H9 (cell line): ENCODE measurements at regions not wholly inside any gene's neighbourhood (a gene's known extent, or its start where the extent isn't known, plus 50 kb on each side); places are given as distances from the start of the nearest gene placed in this dataset.

Source experiments
- DNase-seq: peaks from one replicate; pipeline ENCODE4 v3.0.0-alpha.2; 2017
- H2AFZ ChIP-seq: one replicate; pipeline ENCODE4 v1.6.1; 2013; ENCODE audit warnings: mild to moderate bottlenecking, low read length, control low read depth, moderate library complexity
- H2AK5ac ChIP-seq: 2 replicates; pipeline ENCODE4 v1.6.1; 2013; ENCODE audit warnings: low read length, control low read depth, mixed read lengths; ENCODE audit not compliant: insufficient read length
- H2BK120ac ChIP-seq: one replicate; pipeline ENCODE4 v1.6.1; 2013; ENCODE audit warnings: low read depth, mild to moderate bottlenecking, low read length, control low read depth, inconsistent platforms; ENCODE audit not compliant: poor library complexity, severe bottlenecking
- H2BK12ac ChIP-seq: 2 replicates; pipeline ENCODE4 v1.6.1; 2013; ENCODE audit warnings: low read length, control low read depth, mixed read lengths, low read depth; ENCODE audit not compliant: insufficient read length
- H2BK15ac ChIP-seq: 2 replicates; pipeline ENCODE4 v1.6.1; 2013; ENCODE audit warnings: low read depth, low read length, control low read depth
- H2BK20ac ChIP-seq: one replicate; pipeline ENCODE4 v1.6.1; 2013; ENCODE audit warnings: low read depth, mild to moderate bottlenecking, low read length, control low read depth, inconsistent platforms; ENCODE audit not compliant: poor library complexity, severe bottlenecking
- H2BK5ac ChIP-seq: 2 replicates; pipeline ENCODE4 v1.6.1; 2013; ENCODE audit warnings: low read length, control low read depth, mixed read lengths; ENCODE audit not compliant: insufficient read length
- H3K14ac ChIP-seq: 2 replicates; pipeline ENCODE4 v1.6.1; 2013; ENCODE audit warnings: low read length, control low read depth; ENCODE audit not compliant: insufficient read depth
- H3K18ac ChIP-seq: 2 replicates; pipeline ENCODE4 v1.6.1; 2013; ENCODE audit warnings: low read depth, mild to moderate bottlenecking, mixed read lengths, low read length, control low read depth; ENCODE audit not compliant: insufficient read length
- H3K23ac ChIP-seq: 2 replicates; pipeline ENCODE4 v1.6.1; 2013; ENCODE audit warnings: low read length, control low read depth, mixed read lengths, low read depth; ENCODE audit not compliant: insufficient read length
- H3K23me2 ChIP-seq: 2 replicates; pipeline ENCODE4 v1.6.1; 2013; ENCODE audit warnings: low read depth, mild to moderate bottlenecking, mixed read lengths, low read length, control low read depth; ENCODE audit not compliant: insufficient read length, poor library complexity, severe bottlenecking
- H3K27ac ChIP-seq: 2 replicates; pipeline ENCODE4 v1.5.1; 2013; ENCODE audit warnings: low read length, control low read depth, mixed read lengths, low read depth; ENCODE audit not compliant: insufficient read length
- H3K27me3 ChIP-seq: 2 replicates; pipeline ENCODE4 v1.6.1; 2013; ENCODE audit warnings: low read length, control low read depth, inconsistent platforms; ENCODE audit not compliant: insufficient read depth
- H3K4ac ChIP-seq: 2 replicates; pipeline ENCODE4 v1.6.1; 2013; ENCODE audit warnings: low read depth, mild to moderate bottlenecking, control low read depth, inconsistent platforms, low read length, moderate library complexity
- H3K4me1 ChIP-seq: 2 replicates; pipeline ENCODE4 v1.6.1; 2013; ENCODE audit warnings: low read length, control low read depth, inconsistent platforms; ENCODE audit not compliant: insufficient read depth
- H3K4me2 ChIP-seq: 2 replicates; pipeline ENCODE4 v1.6.1; 2013; ENCODE audit warnings: low read length, control low read depth, mixed read lengths; ENCODE audit not compliant: insufficient read length, insufficient read depth
- H3K56ac ChIP-seq: 2 replicates; pipeline ENCODE4 v1.6.1; 2013; ENCODE audit warnings: low read depth, mild to moderate bottlenecking, mixed read lengths, low read length, control low read depth; ENCODE audit not compliant: insufficient read length
- H3K79me1 ChIP-seq: 2 replicates; pipeline ENCODE4 v1.6.1; 2013; ENCODE audit warnings: low read depth, mild to moderate bottlenecking, moderate library complexity, low read length, control low read depth, inconsistent platforms; ENCODE audit not compliant: insufficient read depth, poor library complexity, severe bottlenecking
- H3K79me2 ChIP-seq: 2 replicates; pipeline ENCODE4 v1.6.1; 2013; ENCODE audit warnings: low read length, control low read depth, inconsistent platforms; ENCODE audit not compliant: insufficient read depth
- H3K9ac ChIP-seq: 2 replicates; pipeline ENCODE4 v1.6.1; 2013; ENCODE audit warnings: low read length, control low read depth, mixed read lengths; ENCODE audit not compliant: insufficient read length; ENCODE audit errors: extremely low read depth
- H3K9me3 ChIP-seq: one replicate; pipeline ENCODE4 v1.6.1; 2013; ENCODE audit warnings: low read depth, low read length, inconsistent platforms; ENCODE audit not compliant: control insufficient read depth
- H3T11ph ChIP-seq: one replicate; pipeline ENCODE4 v1.6.1; 2013; ENCODE audit warnings: mild to moderate bottlenecking, low read length, control low read depth, inconsistent platforms
- H4K20me1 ChIP-seq: one replicate; pipeline ENCODE4 v1.6.1; 2013; ENCODE audit not compliant: control insufficient read depth, insufficient read length, insufficient read depth
- H4K5ac ChIP-seq: 2 replicates; pipeline ENCODE4 v1.6.1; 2013; ENCODE audit warnings: low read depth, mild to moderate bottlenecking, mixed read lengths, low read length, control low read depth; ENCODE audit not compliant: insufficient read length
- H4K8ac ChIP-seq: replicated peaks from 2 replicates; pipeline ENCODE4 v1.6.1; 2013; ENCODE audit warnings: low read length, control low read depth, mixed read lengths, low read depth; ENCODE audit not compliant: insufficient read length
- H4K91ac ChIP-seq: 2 replicates; pipeline ENCODE4 v1.6.1; 2013; ENCODE audit warnings: low read depth, mild to moderate bottlenecking, moderate library complexity, mixed read lengths, low read length, control low read depth; ENCODE audit not compliant: insufficient read length
- H3K27ac Mint-ChIP-seq, 3 experiments: 2 replicates in 2 of 3; 3 replicates in 1 of 3; pipeline ENCODE4 v1.8.0; 2020 to 2021; ENCODE audit warnings: mixed read lengths in 3 of 3, mild to moderate bottlenecking in 1 of 3, moderate library complexity in 1 of 3
- H3K27me3 Mint-ChIP-seq: 2 replicates; pipeline ENCODE4 v1.8.0; 2021; ENCODE audit warnings: low read depth, mild to moderate bottlenecking, moderate library complexity, mixed read lengths
- H3K36me3 Mint-ChIP-seq, 3 experiments: 2 replicates in 2 of 3; 3 replicates in 1 of 3; pipeline ENCODE4 v1.8.0; 2020 to 2021; ENCODE audit warnings: low read depth in 3 of 3, mixed read lengths in 3 of 3; ENCODE audit not compliant: insufficient read depth in 1 of 3
- H3K4me1 Mint-ChIP-seq, 2 experiments: 2 replicates each; pipeline ENCODE4 v1.8.0; 2020; ENCODE audit warnings: mixed read lengths in 2 of 2
- H3K4me3 Mint-ChIP-seq, 2 experiments: 2 replicates in 1 of 2; 3 replicates in 1 of 2; pipeline ENCODE4 v1.8.0; 2020 to 2021; ENCODE audit warnings: mild to moderate bottlenecking in 2 of 2, mixed read lengths in 2 of 2, moderate library complexity in 1 of 2
- H3K9me3 Mint-ChIP-seq, 2 experiments: 2 replicates in 1 of 2; 3 replicates in 1 of 2; pipeline ENCODE4 v1.8.0; 2020; ENCODE audit warnings: mild to moderate bottlenecking in 2 of 2, mixed read lengths in 2 of 2, moderate library complexity in 1 of 2
- WGBS: extraction: QIAGEN DNeasy Blood & Tissue Kit; methylation state at CpG from one replicate; pipeline ENCODE4 v1.1.7; 2013; ENCODE audit warnings: missing lambda C conversion rate, low lambda C conversion rate, mixed read lengths; ENCODE audit not compliant: insufficient read length; ENCODE audit errors: extremely low coverage; 5-methylcytosine and 5-hydroxymethylcytosine counted together
- TF ChIP-seq, protein P1 (sequence below): fragments of 200-600 bp; sonication (generic); conservative IDR thresholded peaks from 3 replicates; pipeline ENCODE4 v1.8.0; 2021; ENCODE audit warnings: antibody characterized with exemption, mild to moderate bottlenecking

GRCh38 chr6:150735341-150735851, 130.1 kb upstream of the MTHFD1L start:
- Histone ChIP-seq H2BK15ac (no peak overlapping the region), H3K79me1 (no peaks in the 10 kb centered on the region), H3K27me3 (no peaks in the 10 kb centered on the region), H2BK120ac (no peak overlapping the region), H2BK12ac (no peak overlapping the region), H4K8ac (no peak overlapping the region), H3T11ph (no peak overlapping the region), H3K18ac (no peak overlapping the region), H3K9ac (no peak overlapping the region), H3K56ac (no peak overlapping the region), H3K27ac (no peak overlapping the region), H3K79me2 (no peaks in the 10 kb centered on the region), H4K5ac (no peak overlapping the region), H3K4ac (no peak overlapping the region), H2BK5ac (no peak overlapping the region), H2AK5ac (no peak overlapping the region), H4K20me1 (no peaks in the 10 kb centered on the region), H4K91ac (no peak overlapping the region), H2BK20ac (no peak overlapping the region), H3K4me1 (no peaks in the 10 kb centered on the region), H3K23ac (no peak overlapping the region), H3K23me2 (no peaks in the 10 kb centered on the region), H2AFZ (no peak overlapping the region), H3K14ac (no peak overlapping the region), H3K9me3 (no peaks in the 10 kb centered on the region), H3K4me2 (no peak overlapping the region)
- DNase-seq, result no peak
- H3K27me3 Mint-ChIP-seq, result peaks cover 2% of the 10 kb centered on the region; the same call in 1 of the 2 replicates
- no peaks in the 10 kb centered on the region for H3K9me3 Mint-ChIP-seq
- WGBS, result no CpG with 5 or more reads among the region's 3 CpGs
- peaks cover 0 to 2% of the 10 kb centered on the region in 2 experiments; a peak in 1 of 4 replicates for H3K4me1 Mint-ChIP-seq
- H3K36me3 Mint-ChIP-seq, result no peaks in the 10 kb centered on the region
- no peak overlapping the region for H3K4me3 Mint-ChIP-seq
- H3K27ac Mint-ChIP-seq, result no peak overlapping the region
- TF ChIP-seq, protein P1, sequence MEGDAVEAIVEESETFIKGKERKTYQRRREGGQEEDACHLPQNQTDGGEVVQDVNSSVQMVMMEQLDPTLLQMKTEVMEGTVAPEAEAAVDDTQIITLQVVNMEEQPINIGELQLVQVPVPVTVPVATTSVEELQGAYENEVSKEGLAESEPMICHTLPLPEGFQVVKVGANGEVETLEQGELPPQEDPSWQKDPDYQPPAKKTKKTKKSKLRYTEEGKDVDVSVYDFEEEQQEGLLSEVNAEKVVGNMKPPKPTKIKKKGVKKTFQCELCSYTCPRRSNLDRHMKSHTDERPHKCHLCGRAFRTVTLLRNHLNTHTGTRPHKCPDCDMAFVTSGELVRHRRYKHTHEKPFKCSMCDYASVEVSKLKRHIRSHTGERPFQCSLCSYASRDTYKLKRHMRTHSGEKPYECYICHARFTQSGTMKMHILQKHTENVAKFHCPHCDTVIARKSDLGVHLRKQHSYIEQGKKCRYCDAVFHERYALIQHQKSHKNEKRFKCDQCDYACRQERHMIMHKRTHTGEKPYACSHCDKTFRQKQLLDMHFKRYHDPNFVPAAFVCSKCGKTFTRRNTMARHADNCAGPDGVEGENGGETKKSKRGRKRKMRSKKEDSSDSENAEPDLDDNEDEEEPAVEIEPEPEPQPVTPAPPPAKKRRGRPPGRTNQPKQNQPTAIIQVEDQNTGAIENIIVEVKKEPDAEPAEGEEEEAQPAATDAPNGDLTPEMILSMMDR, result no peak
